DOHH2 (cell line): ENCODE measurements at regions not wholly inside any gene's neighbourhood (a gene's known extent, or its start where the extent isn't known, plus 50 kb on each side); places are given as distances from the start of the nearest gene placed in this dataset.

ENCODE experiments used
- EZH2phosphoT487 ChIP-seq: fragments of 200-600 bp; sonication (generic); IDR thresholded peaks from 2 replicates; pipeline ENCODE4 v1.6.1; 2017; ENCODE audit warnings: borderline replicate concordance, mild to moderate bottlenecking, antibody characterized with exemption, low read length, moderate library complexity, mixed read lengths
- TF ChIP-seq, protein P1 (sequence below): fragments of 200-600 bp; sonication (generic); IDR thresholded peaks from one replicate; pipeline ENCODE4 v1.5.1; 2014; ENCODE audit warnings: antibody characterized with exemption, mild to moderate bottlenecking, low read depth, low read length; ENCODE audit not compliant: poor library complexity, severe bottlenecking

DNA sequence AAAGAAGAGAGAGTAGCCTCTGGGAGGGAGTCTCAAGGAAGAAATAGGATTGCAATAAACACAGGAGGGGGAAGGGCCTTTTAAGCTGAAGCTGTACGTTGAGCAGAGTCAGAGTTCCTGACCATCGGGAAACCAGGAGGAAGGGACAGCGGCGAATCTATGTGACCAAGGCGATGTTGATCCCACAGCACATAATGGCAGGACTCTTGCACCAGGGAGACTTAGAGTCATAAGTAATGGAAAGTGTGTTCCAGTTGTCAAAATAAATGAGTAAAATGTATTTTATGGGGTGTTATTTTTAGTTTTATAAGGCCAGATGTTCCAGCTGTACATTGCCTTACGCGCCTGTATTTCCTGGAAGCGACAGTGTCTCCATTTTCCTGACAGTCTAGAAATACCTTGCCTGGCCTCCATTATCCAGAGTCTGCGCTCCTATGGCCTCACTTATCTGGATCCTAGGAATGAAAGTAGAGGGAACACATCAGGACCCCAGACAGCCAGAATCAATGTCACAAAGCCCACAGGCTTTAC is 152.8 kb upstream of the COPS8 start:
- TF ChIP-seq, protein P1, sequence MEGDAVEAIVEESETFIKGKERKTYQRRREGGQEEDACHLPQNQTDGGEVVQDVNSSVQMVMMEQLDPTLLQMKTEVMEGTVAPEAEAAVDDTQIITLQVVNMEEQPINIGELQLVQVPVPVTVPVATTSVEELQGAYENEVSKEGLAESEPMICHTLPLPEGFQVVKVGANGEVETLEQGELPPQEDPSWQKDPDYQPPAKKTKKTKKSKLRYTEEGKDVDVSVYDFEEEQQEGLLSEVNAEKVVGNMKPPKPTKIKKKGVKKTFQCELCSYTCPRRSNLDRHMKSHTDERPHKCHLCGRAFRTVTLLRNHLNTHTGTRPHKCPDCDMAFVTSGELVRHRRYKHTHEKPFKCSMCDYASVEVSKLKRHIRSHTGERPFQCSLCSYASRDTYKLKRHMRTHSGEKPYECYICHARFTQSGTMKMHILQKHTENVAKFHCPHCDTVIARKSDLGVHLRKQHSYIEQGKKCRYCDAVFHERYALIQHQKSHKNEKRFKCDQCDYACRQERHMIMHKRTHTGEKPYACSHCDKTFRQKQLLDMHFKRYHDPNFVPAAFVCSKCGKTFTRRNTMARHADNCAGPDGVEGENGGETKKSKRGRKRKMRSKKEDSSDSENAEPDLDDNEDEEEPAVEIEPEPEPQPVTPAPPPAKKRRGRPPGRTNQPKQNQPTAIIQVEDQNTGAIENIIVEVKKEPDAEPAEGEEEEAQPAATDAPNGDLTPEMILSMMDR: no peak
- no peak for TF ChIP-seq EZH2phosphoT487
